GM23338 (cell line): ENCODE measurements at regions not wholly inside any gene's neighbourhood (a gene's known extent, or its start where the extent isn't known, plus 50 kb on each side); places are given as distances from the start of the nearest gene placed in this dataset.

ENCODE experiments used
- ATAC-seq: fragments of 200-7000 bp; cut with Tn5 transposase; 3 replicates; pipeline ENCODE4 v1.9.1; 2020
- DNase-seq: peaks from one replicate; pipeline ENCODE4 v3.0.0-alpha.2; 2015; ENCODE audit warnings: low spot score
- H2AFZ ChIP-seq: fragments of 200-600 bp; sonication (generic); 2 replicates; pipeline ENCODE4 v1.8.0; 2016; ENCODE audit warnings: antibody characterized with exemption, mild to moderate bottlenecking, moderate library complexity
- H3F3A ChIP-seq: fragments of 200-600 bp; sonication (generic); replicated peaks from 2 replicates; pipeline ENCODE4 v1.8.0; 2017; ENCODE audit warnings: antibody characterized with exemption, mixed run types, low read depth
- H3K27ac ChIP-seq: fragments of 200-600 bp; sonication (generic); 2 replicates; pipeline ENCODE4 v1.6.1; 2016; ENCODE audit warnings: low read depth
- H3K27me3 ChIP-seq: fragments of 200-600 bp; sonication (generic); 2 replicates; pipeline ENCODE4 v1.8.0; 2016; ENCODE audit warnings: mild to moderate bottlenecking, mixed run types, moderate library complexity; ENCODE audit not compliant: insufficient read depth
- H3K36me3 ChIP-seq: fragments of 200-600 bp; sonication (generic); 2 replicates; pipeline ENCODE4 v1.8.0; 2016; ENCODE audit warnings: mild to moderate bottlenecking; ENCODE audit not compliant: insufficient read depth
- H3K4me1 ChIP-seq: fragments of 200-600 bp; sonication (generic); 2 replicates; pipeline ENCODE4 v1.8.0; 2016; ENCODE audit warnings: mild to moderate bottlenecking, moderate library complexity; ENCODE audit not compliant: insufficient read depth
- H3K4me2 ChIP-seq: fragments of 200-600 bp; sonication (generic); 2 replicates; pipeline ENCODE4 v1.7.1; 2017; ENCODE audit warnings: mixed run types
- H3K4me3 ChIP-seq: fragments of 200-600 bp; sonication (generic); 2 replicates; pipeline ENCODE4 v1.6.1; 2016; ENCODE audit warnings: mixed run types
- H3K79me2 ChIP-seq: fragments of 200-600 bp; sonication (generic); replicated peaks from 2 replicates; pipeline ENCODE4 v1.8.0; 2017; ENCODE audit warnings: mild to moderate bottlenecking; ENCODE audit not compliant: insufficient read depth
- H3K9me2 ChIP-seq: fragments of 200-600 bp; sonication (generic); 2 replicates; pipeline ENCODE4 v1.8.0; 2017; ENCODE audit not compliant: insufficient read depth
- H4K20me1 ChIP-seq: fragments of 200-600 bp; sonication (generic); replicated peaks from 2 replicates; pipeline ENCODE4 v1.8.0; 2017; ENCODE audit warnings: mild to moderate bottlenecking; ENCODE audit not compliant: insufficient read depth
- H3K27ac Mint-ChIP-seq: 2 replicates; pipeline ENCODE4 v1.8.0; 2020; ENCODE audit warnings: inconsistent platforms, mild to moderate bottlenecking, moderate library complexity, mixed read lengths
- H3K27me3 Mint-ChIP-seq: 3 replicates; pipeline ENCODE4 v1.8.0; 2022; ENCODE audit warnings: low read depth, mild to moderate bottlenecking, moderate library complexity, mixed read lengths, inconsistent platforms; ENCODE audit not compliant: insufficient read depth, poor library complexity
- H3K36me3 Mint-ChIP-seq: 3 replicates; pipeline ENCODE4 v1.8.0; 2021; ENCODE audit warnings: low read depth, mild to moderate bottlenecking, inconsistent platforms, moderate library complexity, mixed read lengths
- H3K4me1 Mint-ChIP-seq: 3 replicates; pipeline ENCODE4 v1.8.0; 2020; ENCODE audit warnings: mild to moderate bottlenecking, inconsistent platforms, mixed read lengths
- H3K4me3 Mint-ChIP-seq: 3 replicates; pipeline ENCODE4 v1.8.0; 2021; ENCODE audit warnings: moderate library complexity, mild to moderate bottlenecking, inconsistent platforms, mixed read lengths
- H3K9me3 Mint-ChIP-seq: 3 replicates; pipeline ENCODE4 v1.8.0; 2020; ENCODE audit warnings: moderate library complexity, mild to moderate bottlenecking, inconsistent platforms, mixed read lengths
- CREB1 ChIP-seq: fragments of 250-450 bp; sonication (Bioruptor Pico); IDR thresholded peaks from 2 replicates; pipeline ENCODE4 v1.5.0; 2020; ENCODE audit warnings: low read depth, mild to moderate bottlenecking, moderate library complexity
- EZH2 ChIP-seq: fragments of 200-600 bp; sonication (generic); IDR thresholded peaks from one replicate; pipeline ENCODE4 v1.8.0; 2017; ENCODE audit warnings: antibody characterized with exemption, mild to moderate bottlenecking, low read depth; ENCODE audit not compliant: unreplicated experiment
- EZH2phosphoT487 ChIP-seq: fragments of 200-600 bp; sonication (generic); IDR thresholded peaks from one replicate; pipeline ENCODE4 v1.8.1; 2018; ENCODE audit warnings: antibody characterized with exemption; ENCODE audit not compliant: unreplicated experiment
- JUNB ChIP-seq: IDR thresholded peaks from one replicate; pipeline ENCODE4 v1.6.1; 2016; ENCODE audit warnings: antibody characterized with exemption; ENCODE audit not compliant: unreplicated experiment
- POLR2AphosphoS5 ChIP-seq: IDR thresholded peaks from 2 replicates; pipeline ENCODE4 v1.6.1; 2016; ENCODE audit warnings: antibody characterized with exemption, low read depth
- REST ChIP-seq: IDR thresholded peaks from one replicate; pipeline ENCODE4 v1.6.1; 2018; ENCODE audit warnings: antibody characterized with exemption; ENCODE audit not compliant: unreplicated experiment
- STAT1 ChIP-seq: IDR thresholded peaks from one replicate; pipeline ENCODE4 v1.6.1; 2016; ENCODE audit warnings: antibody characterized with exemption; ENCODE audit not compliant: unreplicated experiment
- ZNF114 ChIP-seq: fragments of 250-450 bp; sonication (Bioruptor Pico); IDR thresholded peaks from 2 replicates; pipeline ENCODE4 v1.5.0; 2020; ENCODE audit warnings: mild to moderate bottlenecking, moderate library complexity
- ZNF331 ChIP-seq: fragments of 250-450 bp; sonication (Bioruptor Pico); IDR thresholded peaks from 2 replicates; pipeline ENCODE4 v1.5.0; 2020; ENCODE audit warnings: low read depth, mild to moderate bottlenecking, moderate library complexity
- TF ChIP-seq, protein P1 (sequence below): fragments of 250-450 bp; sonication (Bioruptor Pico); IDR thresholded peaks from 2 replicates; pipeline ENCODE4 v1.5.0; 2020; ENCODE audit warnings: mild to moderate bottlenecking, moderate library complexity
- TF ChIP-seq, protein P2 (sequence below), 2 experiments: fragments of 200-600 bp in 1 of 2; sonication (generic) in 1 of 2; conservative IDR thresholded peaks; 2 replicates each; pipeline versions ENCODE4 v1.5.1 to v1.6.1; 2016 to 2017; ENCODE audit warnings: antibody characterized with exemption in 2 of 2, low read depth in 2 of 2, mild to moderate bottlenecking in 2 of 2, moderate library complexity in 1 of 2

- no peak for TF ChIP-seq CREB1 (CRISPR knock-in tag)
Observed at GRCh38 chr12:98341732-98342131, 173.7 kb upstream of the TMPO start (continued).

GRCh38 chr12:98343002-98343567 is 172.3 kb upstream of the TMPO start:
- no peak overlapping the region for H3K4me3 Mint-ChIP-seq
- no peak overlapping the region for H3K27ac Mint-ChIP-seq
- DNase-seq (no peak), ATAC-seq (no peak)
- H3K9me3 Mint-ChIP-seq, result peaks cover 3% of the 10 kb centered on the region; the same call in 2 of the 3 replicates
- H3K4me1 ChIP-seq, result peaks cover 20% of the 10 kb centered on the region
- no peak overlapping the region for H2AFZ ChIP-seq
- no peaks in the 10 kb centered on the region for H3F3A ChIP-seq
- H3K79me2 ChIP-seq, result no peaks in the 10 kb centered on the region
- no peak overlapping the region for H3K4me3 ChIP-seq
- H3K27me3 Mint-ChIP-seq, result peaks cover 3% of the 10 kb centered on the region
- H3K9me2 ChIP-seq, result peaks cover 12% of the 10 kb centered on the region
- H3K36me3 ChIP-seq, result no peaks in the 10 kb centered on the region
- H4K20me1 ChIP-seq, result no peaks in the 10 kb centered on the region
- H3K27me3 ChIP-seq, result no peaks in the 10 kb centered on the region
- H3K4me2 ChIP-seq, result peak overlapping the region; percentile 5; the same call in 1 of the 2 replicates
- no peak overlapping the region for H3K27ac ChIP-seq
- peaks cover 4% of the 10 kb centered on the region; the same call in 1 of the 3 replicates for H3K36me3 Mint-ChIP-seq
- peaks cover 21% of the 10 kb centered on the region for H3K4me1 Mint-ChIP-seq
- TF ChIP-seq, protein P1, sequence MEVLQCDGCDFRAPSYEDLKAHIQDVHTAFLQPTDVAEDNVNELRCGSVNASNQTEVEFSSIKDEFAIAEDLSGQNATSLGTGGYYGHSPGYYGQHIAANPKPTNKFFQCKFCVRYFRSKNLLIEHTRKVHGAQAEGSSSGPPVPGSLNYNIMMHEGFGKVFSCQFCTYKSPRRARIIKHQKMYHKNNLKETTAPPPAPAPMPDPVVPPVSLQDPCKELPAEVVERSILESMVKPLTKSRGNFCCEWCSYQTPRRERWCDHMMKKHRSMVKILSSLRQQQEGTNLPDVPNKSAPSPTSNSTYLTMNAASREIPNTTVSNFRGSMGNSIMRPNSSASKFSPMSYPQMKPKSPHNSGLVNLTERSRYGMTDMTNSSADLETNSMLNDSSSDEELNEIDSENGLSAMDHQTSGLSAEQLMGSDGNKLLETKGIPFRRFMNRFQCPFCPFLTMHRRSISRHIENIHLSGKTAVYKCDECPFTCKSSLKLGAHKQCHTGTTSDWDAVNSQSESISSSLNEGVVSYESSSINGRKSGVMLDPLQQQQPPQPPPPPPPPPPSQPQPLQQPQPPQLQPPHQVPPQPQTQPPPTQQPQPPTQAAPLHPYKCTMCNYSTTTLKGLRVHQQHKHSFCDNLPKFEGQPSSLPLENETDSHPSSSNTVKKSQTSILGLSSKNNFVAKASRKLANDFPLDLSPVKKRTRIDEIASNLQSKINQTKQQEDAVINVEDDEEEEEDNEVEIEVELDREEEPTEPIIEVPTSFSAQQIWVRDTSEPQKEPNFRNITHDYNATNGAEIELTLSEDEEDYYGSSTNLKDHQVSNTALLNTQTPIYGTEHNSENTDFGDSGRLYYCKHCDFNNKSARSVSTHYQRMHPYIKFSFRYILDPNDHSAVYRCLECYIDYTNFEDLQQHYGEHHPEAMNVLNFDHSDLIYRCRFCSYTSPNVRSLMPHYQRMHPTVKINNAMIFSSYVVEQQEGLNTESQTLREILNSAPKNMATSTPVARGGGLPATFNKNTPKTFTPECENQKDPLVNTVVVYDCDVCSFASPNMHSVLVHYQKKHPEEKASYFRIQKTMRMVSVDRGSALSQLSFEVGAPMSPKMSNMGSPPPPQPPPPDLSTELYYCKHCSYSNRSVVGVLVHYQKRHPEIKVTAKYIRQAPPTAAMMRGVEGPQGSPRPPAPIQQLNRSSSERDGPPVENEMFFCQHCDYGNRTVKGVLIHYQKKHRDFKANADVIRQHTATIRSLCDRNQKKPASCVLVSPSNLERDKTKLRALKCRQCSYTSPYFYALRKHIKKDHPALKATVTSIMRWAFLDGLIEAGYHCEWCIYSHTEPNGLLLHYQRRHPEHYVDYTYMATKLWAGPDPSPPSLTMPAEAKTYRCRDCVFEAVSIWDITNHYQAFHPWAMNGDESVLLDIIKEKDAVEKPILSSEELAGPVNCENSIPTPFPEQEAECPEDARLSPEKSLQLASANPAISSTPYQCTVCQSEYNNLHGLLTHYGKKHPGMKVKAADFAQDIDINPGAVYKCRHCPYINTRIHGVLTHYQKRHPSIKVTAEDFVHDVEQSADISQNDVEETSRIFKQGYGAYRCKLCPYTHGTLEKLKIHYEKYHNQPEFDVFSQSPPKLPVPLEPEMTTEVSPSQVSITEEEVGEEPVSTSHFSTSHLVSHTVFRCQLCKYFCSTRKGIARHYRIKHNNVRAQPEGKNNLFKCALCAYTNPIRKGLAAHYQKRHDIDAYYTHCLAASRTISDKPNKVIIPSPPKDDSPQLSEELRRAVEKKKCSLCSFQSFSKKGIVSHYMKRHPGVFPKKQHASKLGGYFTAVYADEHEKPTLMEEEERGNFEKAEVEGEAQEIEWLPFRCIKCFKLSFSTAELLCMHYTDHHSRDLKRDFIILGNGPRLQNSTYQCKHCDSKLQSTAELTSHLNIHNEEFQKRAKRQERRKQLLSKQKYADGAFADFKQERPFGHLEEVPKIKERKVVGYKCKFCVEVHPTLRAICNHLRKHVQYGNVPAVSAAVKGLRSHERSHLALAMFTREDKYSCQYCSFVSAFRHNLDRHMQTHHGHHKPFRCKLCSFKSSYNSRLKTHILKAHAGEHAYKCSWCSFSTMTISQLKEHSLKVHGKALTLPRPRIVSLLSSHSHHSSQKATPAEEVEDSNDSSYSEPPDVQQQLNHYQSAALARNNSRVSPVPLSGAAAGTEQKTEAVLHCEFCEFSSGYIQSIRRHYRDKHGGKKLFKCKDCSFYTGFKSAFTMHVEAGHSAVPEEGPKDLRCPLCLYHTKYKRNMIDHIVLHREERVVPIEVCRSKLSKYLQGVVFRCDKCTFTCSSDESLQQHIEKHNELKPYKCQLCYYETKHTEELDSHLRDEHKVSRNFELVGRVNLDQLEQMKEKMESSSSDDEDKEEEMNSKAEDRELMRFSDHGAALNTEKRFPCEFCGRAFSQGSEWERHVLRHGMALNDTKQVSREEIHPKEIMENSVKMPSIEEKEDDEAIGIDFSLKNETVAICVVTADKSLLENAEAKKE (CRISPR knock-in tag), result no peak
- TF ChIP-seq STAT1, result no peak
- no peak for TF ChIP-seq REST
- TF ChIP-seq EZH2, result no peak
- TF ChIP-seq JUNB, result no peak
- TF ChIP-seq POLR2AphosphoS5, result no peak
- TF ChIP-seq, protein P2, sequence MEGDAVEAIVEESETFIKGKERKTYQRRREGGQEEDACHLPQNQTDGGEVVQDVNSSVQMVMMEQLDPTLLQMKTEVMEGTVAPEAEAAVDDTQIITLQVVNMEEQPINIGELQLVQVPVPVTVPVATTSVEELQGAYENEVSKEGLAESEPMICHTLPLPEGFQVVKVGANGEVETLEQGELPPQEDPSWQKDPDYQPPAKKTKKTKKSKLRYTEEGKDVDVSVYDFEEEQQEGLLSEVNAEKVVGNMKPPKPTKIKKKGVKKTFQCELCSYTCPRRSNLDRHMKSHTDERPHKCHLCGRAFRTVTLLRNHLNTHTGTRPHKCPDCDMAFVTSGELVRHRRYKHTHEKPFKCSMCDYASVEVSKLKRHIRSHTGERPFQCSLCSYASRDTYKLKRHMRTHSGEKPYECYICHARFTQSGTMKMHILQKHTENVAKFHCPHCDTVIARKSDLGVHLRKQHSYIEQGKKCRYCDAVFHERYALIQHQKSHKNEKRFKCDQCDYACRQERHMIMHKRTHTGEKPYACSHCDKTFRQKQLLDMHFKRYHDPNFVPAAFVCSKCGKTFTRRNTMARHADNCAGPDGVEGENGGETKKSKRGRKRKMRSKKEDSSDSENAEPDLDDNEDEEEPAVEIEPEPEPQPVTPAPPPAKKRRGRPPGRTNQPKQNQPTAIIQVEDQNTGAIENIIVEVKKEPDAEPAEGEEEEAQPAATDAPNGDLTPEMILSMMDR (conservative IDR thresholded peaks at IDR 0.05; ENCODE audit: low read depth in 2 of 2), result no peak
- no peak for TF ChIP-seq EZH2phosphoT487
- TF ChIP-seq ZNF114, result no peak
- TF ChIP-seq ZNF331 (CRISPR knock-in tag), result no peak
